Skeletal muscle tissue (tissue), 3 donors: ENCODE measurements at regions not wholly inside any gene's neighbourhood (a gene's known extent, or its start where the extent isn't known, plus 50 kb on each side); places are given as distances from the start of the nearest gene placed in this dataset.

ENCODE experiments used
- H3K27ac ChIP-seq: one replicate; pipeline ENCODE4 v1.7.0; 2013; ENCODE audit warnings: mild to moderate bottlenecking, low read depth, low read length, inconsistent platforms
- H3K27me3 ChIP-seq, 3 donors: one replicate each; pipeline ENCODE4 v1.7.0; 2013; ENCODE audit warnings: low read length in 3 of 3; ENCODE audit not compliant: control insufficient read depth in 3 of 3, insufficient read depth in 3 of 3
- H3K36me3 ChIP-seq, 3 donors: one replicate each; pipeline ENCODE4 v1.7.0; 2013; ENCODE audit warnings: low read length in 3 of 3; ENCODE audit not compliant: control insufficient read depth in 3 of 3, insufficient read depth in 3 of 3
- H3K4me1 ChIP-seq, 3 donors: one replicate each; pipeline ENCODE4 v1.7.0; 2013; ENCODE audit warnings: low read length in 3 of 3, mild to moderate bottlenecking in 3 of 3; ENCODE audit not compliant: control insufficient read depth in 3 of 3, insufficient read depth in 3 of 3
- H3K4me3 ChIP-seq, 3 donors: one replicate each; pipeline ENCODE4 v1.7.0; 2013; ENCODE audit warnings: low read length in 3 of 3
- H3K9ac ChIP-seq, 3 donors: one replicate each; pipeline ENCODE4 v1.7.0; 2013; ENCODE audit warnings: low read length in 3 of 3, mild to moderate bottlenecking in 3 of 3, moderate library complexity in 2 of 3, low read depth in 1 of 3
- H3K9me3 ChIP-seq, 3 donors: one replicate each; pipeline ENCODE4 v1.7.0; 2013; ENCODE audit warnings: low read length in 3 of 3; ENCODE audit not compliant: control insufficient read depth in 3 of 3
- donor health status: Osteomylitis.

DNA sequence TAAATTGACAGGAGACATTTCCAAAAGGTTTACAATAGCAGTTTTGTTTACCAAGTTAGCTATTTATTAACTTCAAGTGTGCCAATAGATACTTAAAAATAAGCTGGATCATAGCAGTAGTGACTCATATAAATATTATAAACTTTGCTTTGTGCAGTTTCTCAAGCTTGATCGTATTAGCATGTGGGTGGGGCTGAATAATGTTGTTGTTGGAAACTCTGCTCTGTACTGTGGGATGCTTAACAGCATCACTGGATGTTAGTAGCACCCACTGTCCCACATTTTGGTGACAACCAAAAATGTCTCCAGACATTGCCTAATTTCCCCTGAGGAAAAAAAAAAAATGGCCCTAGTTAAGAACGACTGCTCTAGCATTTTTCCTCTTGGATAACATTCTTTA is 855.2 kb upstream of the ADGRL3 start:
- H3K4me3 ChIP-seq, result no peak overlapping the region
- no peak overlapping the region for H3K27ac ChIP-seq
- H3K36me3 ChIP-seq, result no peaks in the 10 kb centered on the region
- H3K27me3 ChIP-seq, result no peaks in the 10 kb centered on the region
- H3K9me3 ChIP-seq, result no peaks in the 10 kb centered on the region
- no peak overlapping the region for H3K9ac ChIP-seq
- no peaks in the 10 kb centered on the region for H3K4me1 ChIP-seq

DNA sequence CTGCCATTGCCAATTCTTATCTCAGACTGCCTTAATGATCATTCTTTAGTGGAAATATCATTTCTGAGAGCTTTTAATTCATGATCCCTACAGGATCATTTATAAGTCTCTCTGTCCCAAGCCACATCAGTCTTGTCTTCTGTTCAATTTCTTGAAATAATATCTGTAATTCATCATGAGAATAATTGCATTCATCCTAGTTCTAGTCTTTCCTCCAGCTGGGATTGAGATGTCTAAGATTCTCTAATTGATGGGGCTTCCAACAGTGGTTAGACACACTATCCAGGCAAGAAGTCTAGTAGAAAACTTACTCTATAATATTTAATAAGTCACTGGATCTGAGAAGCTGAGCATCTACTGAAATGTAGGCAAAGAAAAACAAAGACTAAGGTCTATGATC is 854.7 kb upstream of the ADGRL3 start:
- Histone ChIP-seq H3K27ac (no peak overlapping the region), H3K36me3 (no peaks in the 10 kb centered on the region), H3K9me3 (no peaks in the 10 kb centered on the region)

DNA sequence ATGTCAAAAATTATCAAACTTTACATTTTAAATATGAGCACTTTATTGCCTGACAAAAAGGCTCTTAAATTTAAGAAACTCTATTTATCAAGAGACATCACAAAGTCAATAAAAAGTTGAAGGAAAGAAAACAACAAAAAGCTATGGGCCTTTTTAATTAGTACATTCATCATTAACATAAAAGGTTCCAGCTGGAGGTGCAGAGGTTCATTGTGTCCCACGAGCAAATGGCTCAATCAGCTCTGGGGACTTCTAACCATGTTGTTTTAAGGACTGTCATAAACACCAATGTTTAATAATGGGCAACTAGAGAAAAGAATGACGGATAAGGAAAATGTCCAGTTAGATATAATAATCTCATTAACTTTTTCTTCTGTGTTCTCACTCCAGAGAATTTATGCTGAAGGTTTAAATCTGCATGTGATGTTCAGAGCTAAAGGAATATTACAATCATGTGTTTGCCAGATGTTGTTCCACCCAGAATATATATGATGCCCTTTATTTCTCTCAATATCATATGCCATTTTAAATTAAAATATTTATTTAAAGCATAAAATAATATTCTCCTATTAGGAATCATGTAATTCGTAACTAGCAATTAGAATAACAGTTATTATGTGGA is 840.3 kb upstream of the ADGRL3 start:
- no peaks in the 10 kb centered on the region for H3K36me3 ChIP-seq
- H3K9me3 ChIP-seq, result no peaks in the 10 kb centered on the region
- H3K27ac ChIP-seq, result no peak overlapping the region
- no peak overlapping the region for H3K9ac ChIP-seq
- no peaks in the 10 kb centered on the region for H3K4me1 ChIP-seq
- no peaks in the 10 kb centered on the region for H3K27me3 ChIP-seq
- no peak overlapping the region for H3K4me3 ChIP-seq

More for the DNA sequence above, 854.7 kb upstream of the ADGRL3 start:
- Histone ChIP-seq H3K27me3 (no peaks in the 10 kb centered on the region), H3K4me1 (no peaks in the 10 kb centered on the region), H3K9ac (no peak overlapping the region), H3K4me3 (no peak overlapping the region)

DNA sequence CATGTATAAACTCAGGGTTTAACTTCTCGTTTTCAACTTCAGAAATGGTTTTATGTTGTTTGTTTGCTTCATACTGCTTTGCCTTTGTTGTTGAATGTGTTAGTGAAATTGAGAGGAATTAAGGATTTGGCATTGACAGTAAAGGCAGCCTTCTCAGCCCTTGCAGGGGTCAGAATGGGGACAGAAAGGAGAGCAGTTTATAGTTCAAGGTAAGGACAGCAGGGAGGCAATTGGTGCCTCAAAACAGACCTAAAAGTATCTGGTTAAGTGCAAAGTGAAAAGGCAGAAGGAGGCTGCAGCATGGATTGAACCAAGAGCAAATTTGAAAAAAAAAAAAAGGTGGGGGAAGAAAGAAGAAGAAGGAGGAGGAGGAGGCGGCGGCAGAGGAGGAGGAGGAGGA is 835.0 kb upstream of the ADGRL3 start:
- Histone ChIP-seq H3K4me1 (no peaks in the 10 kb centered on the region), H3K27me3 (no peaks in the 10 kb centered on the region), H3K9me3 (no peaks in the 10 kb centered on the region), H3K9ac (no peak overlapping the region), H3K4me3 (no peak overlapping the region), H3K36me3 (no peaks in the 10 kb centered on the region), H3K27ac (no peak overlapping the region)

DNA sequence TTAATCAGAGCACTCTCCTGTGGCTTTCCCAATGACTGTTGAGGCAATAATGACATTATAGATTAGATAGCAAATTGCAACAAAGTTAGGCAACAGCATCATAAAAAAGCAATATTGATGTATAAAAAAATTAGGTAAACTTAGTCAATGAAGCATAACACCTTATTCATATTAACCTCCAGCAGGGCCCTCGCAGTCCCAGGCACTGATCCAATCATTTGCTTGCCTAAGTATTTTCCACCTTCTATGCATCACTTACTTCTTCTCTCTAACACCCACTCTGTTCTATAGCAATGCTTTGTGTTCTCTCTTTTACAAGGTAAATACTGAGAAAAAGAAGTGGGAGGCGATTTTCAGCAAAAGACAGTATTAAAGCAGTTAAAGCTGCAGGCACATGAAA is 833.5 kb upstream of the ADGRL3 start:
- Histone ChIP-seq H3K4me1 (no peaks in the 10 kb centered on the region), H3K4me3 (no peak overlapping the region)

DNA sequence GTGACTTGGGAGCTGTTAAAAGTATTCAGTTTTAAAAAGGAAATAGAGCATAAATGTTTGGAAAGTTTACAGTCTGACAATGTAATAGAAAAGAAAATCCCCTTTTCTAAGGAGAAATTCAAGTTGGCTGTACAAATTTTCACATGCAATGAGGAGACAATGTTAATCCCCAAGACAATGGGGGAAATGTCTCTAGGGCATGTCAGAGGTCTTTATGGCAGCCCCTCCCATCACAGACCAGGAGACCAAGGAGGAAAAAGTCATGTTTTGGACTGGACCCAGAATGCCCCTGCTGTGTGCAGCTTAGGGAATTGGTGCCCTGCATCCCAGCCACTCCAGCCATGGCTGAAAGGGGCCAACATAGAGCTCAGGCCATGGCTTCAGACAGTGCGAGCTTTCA is 831.1 kb upstream of the ADGRL3 start:
- H3K4me1 ChIP-seq, result no peaks in the 10 kb centered on the region
- no peak overlapping the region for H3K9ac ChIP-seq
- no peaks in the 10 kb centered on the region for H3K27me3 ChIP-seq
- no peaks in the 10 kb centered on the region for H3K36me3 ChIP-seq
- no peak overlapping the region for H3K4me3 ChIP-seq
- H3K27ac ChIP-seq, result no peak overlapping the region
- H3K9me3 ChIP-seq, result no peaks in the 10 kb centered on the region

More for the DNA sequence above, 833.5 kb upstream of the ADGRL3 start:
- no peak overlapping the region for H3K9ac ChIP-seq
- no peaks in the 10 kb centered on the region for H3K36me3 ChIP-seq
- no peak overlapping the region for H3K27ac ChIP-seq
- H3K9me3 ChIP-seq, result no peaks in the 10 kb centered on the region
- no peaks in the 10 kb centered on the region for H3K27me3 ChIP-seq

DNA sequence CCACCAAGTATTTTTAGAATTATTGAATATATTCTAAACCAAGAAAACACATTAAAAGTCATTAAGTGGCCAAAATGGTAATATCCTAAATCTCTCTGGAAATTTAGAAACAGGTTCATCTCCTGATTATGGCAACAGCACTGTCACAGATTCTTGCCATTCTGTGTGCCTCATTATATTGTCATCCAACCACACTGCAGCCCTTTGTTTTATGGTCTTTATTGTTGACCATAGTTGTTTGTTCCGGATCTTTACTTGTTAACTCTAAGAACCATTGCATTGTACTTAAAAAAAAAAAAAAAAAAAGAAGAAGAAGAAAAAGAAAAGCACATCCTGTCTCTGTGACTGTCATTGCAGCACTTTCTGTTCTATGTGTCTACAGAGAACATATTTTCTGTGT is 822.1 kb upstream of the ADGRL3 start:
- H3K9ac ChIP-seq, result no peak overlapping the region
- no peak overlapping the region for H3K4me3 ChIP-seq
- no peaks in the 10 kb centered on the region for H3K4me1 ChIP-seq

DNA sequence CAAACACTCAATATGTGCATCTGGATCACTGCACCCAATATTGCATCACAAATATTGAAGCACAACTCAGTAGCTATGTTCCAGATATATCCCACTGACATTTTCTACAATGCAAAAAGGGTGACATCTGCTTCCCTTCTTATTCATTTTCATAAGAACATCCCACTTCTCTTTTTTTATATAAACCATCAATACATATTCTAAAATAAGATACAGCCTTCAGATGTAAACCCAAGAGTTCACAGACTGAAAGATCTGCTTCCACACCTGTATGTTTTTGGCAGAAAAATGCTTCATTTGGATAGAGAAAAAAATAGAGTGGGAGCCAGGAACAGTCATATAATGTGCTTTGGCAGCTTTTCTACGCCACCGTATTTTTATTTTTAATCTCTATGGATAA is 815.6 kb upstream of the ADGRL3 start:
- Histone ChIP-seq H3K9me3 (no peaks in the 10 kb centered on the region), H3K27me3 (no peaks in the 10 kb centered on the region), H3K4me3 (no peak overlapping the region), H3K9ac (no peak overlapping the region), H3K4me1 (no peaks in the 10 kb centered on the region), H3K36me3 (no peaks in the 10 kb centered on the region), H3K27ac (no peak overlapping the region)

More for the DNA sequence above, 822.1 kb upstream of the ADGRL3 start:
- Histone ChIP-seq H3K36me3 (no peaks in the 10 kb centered on the region), H3K27ac (no peak overlapping the region), H3K9me3 (no peaks in the 10 kb centered on the region), H3K27me3 (no peaks in the 10 kb centered on the region)

DNA sequence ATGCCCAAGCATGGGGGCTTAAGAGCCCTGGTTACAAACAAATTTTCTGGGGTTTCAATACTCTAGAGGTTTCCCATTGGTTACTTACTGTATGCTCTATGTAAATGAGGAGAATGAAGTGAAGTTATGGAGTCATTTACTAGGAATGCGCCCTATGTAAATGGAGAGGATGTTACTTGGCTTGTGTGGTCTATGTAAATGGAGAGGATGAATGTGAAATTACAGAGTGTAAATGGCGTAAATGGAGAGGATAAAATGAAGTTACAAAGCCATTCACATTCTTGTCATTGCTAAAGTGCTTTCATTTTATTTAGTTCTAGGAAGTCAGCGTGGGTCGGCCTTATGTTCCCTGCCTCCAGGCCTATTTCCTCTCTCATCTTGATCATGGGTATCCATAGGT is 810.5 kb upstream of the ADGRL3 start:
- no peaks in the 10 kb centered on the region for H3K4me1 ChIP-seq
- H3K9me3 ChIP-seq, result peaks cover 0 to 3% (median 0%) of the 10 kb centered on the region in 3 donors
- H3K36me3 ChIP-seq, result no peaks in the 10 kb centered on the region
- H3K27ac ChIP-seq, result no peak overlapping the region
- H3K4me3 ChIP-seq, result no peak overlapping the region
- H3K27me3 ChIP-seq, result no peaks in the 10 kb centered on the region
- H3K9ac ChIP-seq, result no peak overlapping the region

DNA sequence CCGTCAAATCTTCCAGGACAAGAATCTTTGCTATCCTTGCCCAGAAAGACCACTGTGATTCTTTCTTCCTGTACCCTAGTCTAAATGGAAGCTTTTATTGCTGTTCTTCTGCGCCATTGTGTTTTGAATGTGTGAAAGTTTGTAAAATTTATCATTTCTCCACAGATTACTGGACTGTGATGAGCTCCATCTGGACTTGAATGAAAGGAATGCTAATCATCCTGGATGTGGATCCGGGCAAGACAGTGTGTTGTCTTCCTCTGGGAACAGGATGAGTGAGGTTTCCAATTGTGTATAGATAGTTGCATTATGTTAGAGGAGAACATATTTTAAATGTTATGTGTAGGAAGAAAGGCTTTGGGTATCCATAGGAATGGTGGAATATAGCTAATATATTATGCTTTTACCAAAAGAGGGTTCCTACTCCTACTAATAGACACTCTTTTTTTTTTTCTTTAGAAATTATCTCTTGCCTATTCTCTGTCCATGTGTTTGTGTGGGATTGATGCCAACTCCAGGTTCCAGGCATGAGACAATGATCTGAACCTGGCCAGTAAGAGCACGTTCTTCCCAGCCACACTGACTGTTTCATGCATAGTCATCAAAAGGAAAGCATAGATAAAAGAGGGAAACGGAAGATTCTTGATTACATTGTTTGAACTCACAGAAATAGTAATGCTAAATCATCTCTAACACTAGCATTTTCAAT is 803.6 kb upstream of the ADGRL3 start:
- Histone ChIP-seq H3K9me3 (peaks cover 0 to 2% (median 0%) of the 10 kb centered on the region in 3 donors), H3K27ac (no peak overlapping the region), H3K4me3 (no peak overlapping the region), H3K9ac (no peak overlapping the region), H3K36me3 (no peaks in the 10 kb centered on the region), H3K27me3 (no peaks in the 10 kb centered on the region), H3K4me1 (no peaks in the 10 kb centered on the region)
